ENCODE measurements at regions not wholly inside any gene's neighbourhood (a gene's known extent, or its start where the extent isn't known, plus 50 kb on each side); places are given as distances from the start of the nearest gene placed in this dataset.

DNA sequence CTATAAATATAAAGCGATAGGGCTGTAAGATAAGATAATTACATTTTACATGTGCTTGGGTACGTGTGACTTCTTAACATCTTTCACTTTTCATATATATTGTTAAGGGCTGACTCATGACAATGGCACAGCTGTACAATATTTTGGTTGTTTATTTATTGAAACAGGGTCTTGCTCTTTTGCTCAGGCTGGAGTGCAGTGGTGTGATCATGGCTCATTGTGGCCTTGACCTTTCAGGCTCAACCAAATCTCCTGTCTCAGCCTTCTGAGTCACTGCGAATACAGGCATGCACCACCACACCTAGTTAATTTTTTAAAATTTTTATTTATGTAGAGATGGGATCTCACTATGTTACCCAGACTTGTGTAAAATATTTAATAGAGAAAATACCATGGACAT is 2532.4 kb upstream of the PCDH20 start:
- Histone ChIP-seq H3K9me3 (no peaks in the 10 kb centered on the region), H3K27me3 (no peaks in the 10 kb centered on the region), H3K4me3 (no peak overlapping the region), H3K27ac (replicated peaks in 1 of 4) (no peak overlapping the region), H3K36me3 (no peaks in the 10 kb centered on the region), H3K4me1 (peaks cover 0 to 4% (median 0%) of the 10 kb centered on the region in 4 donors)
- WGBS = 89% methylated on average over 3 of the region's 3 CpGs
- DNase-seq (ENCODE audit: extremely low spot score) = no peak
- intact Hi-C loops (cut with DNase I) = no loop called here
- TF ChIP-seq POLR2A (IDR thresholded peaks at IDR 0.05; ENCODE audit: low read depth) (no peak), EP300 (IDR thresholded peaks at IDR 0.05) (no peak), POLR2AphosphoS5 (IDR thresholded peaks at IDR 0.05) (no peak)
- TF ChIP-seq, protein P1, sequence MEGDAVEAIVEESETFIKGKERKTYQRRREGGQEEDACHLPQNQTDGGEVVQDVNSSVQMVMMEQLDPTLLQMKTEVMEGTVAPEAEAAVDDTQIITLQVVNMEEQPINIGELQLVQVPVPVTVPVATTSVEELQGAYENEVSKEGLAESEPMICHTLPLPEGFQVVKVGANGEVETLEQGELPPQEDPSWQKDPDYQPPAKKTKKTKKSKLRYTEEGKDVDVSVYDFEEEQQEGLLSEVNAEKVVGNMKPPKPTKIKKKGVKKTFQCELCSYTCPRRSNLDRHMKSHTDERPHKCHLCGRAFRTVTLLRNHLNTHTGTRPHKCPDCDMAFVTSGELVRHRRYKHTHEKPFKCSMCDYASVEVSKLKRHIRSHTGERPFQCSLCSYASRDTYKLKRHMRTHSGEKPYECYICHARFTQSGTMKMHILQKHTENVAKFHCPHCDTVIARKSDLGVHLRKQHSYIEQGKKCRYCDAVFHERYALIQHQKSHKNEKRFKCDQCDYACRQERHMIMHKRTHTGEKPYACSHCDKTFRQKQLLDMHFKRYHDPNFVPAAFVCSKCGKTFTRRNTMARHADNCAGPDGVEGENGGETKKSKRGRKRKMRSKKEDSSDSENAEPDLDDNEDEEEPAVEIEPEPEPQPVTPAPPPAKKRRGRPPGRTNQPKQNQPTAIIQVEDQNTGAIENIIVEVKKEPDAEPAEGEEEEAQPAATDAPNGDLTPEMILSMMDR (IDR thresholded peaks at IDR 0.05) = no peak

DNA sequence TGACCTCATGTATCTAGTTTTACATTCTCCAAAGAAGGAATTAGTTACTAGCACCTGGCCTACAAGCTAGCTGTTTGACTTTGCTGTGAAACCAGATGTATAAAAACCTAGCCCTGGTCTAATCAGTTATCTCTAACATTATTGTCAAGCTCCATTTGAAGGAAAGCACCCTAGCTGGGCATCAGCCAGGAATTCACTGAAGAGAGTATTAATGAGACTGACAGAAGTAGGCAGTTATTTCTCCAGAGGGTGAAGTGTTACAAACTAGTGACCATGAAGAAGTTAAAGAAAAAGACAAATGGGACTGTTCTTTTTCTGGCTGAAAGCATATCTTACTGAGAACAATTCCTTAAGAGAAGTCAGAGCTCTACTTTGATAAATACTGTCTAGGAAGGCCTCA is 2529.3 kb upstream of the PCDH20 start:
- peaks cover 0 to 4% (median 0%) of the 10 kb centered on the region in 4 donors for H3K4me1 ChIP-seq
- DNase-seq (ENCODE audit: extremely low spot score) = no peak
- TF ChIP-seq POLR2A (IDR thresholded peaks at IDR 0.05; ENCODE audit: low read depth) (no peak), POLR2AphosphoS5 (IDR thresholded peaks at IDR 0.05) (no peak), EP300 (IDR thresholded peaks at IDR 0.05) (no peak)
- TF ChIP-seq, protein P1 (IDR thresholded peaks at IDR 0.05) = no peak
- no peaks in the 10 kb centered on the region for H3K9me3 ChIP-seq
- H3K4me3 ChIP-seq = no peak overlapping the region
- H3K27me3 ChIP-seq = no peaks in the 10 kb centered on the region
- no peaks in the 10 kb centered on the region for H3K36me3 ChIP-seq
- intact Hi-C loops (cut with DNase I) = no loop called here
- H3K27ac ChIP-seq (replicated peaks in 1 of 4) = no peak overlapping the region

DNA sequence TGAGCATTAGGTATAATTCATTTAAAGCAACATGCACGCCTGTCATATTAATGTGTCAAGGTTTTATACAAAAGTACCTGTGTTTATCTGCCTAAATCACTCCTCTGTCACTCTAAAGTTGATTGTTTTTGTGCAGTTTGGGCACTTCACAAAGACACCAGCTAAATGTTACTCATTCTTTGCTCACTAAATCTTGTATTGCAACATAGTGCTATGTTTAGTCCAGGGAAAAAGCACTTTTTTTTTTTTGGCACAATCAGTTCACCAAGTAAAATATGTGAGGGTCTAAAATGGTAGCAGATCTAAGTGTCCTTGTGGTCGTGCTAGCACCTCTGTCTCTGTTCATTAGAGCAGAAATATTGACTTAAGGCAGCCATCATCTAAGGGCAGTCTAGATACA is 2526.7 kb upstream of the PCDH20 start:
- no peak overlapping the region for H3K27ac ChIP-seq (replicated peaks in 1 of 4)
- TF ChIP-seq POLR2A (IDR thresholded peaks at IDR 0.05; ENCODE audit: low read depth) (no peak), POLR2AphosphoS5 (IDR thresholded peaks at IDR 0.05) (no peak)
- TF ChIP-seq, protein P1 (IDR thresholded peaks at IDR 0.05) = no peak
- H3K4me1 ChIP-seq = peaks cover 0 to 4% (median 0%) of the 10 kb centered on the region in 4 donors
- H3K27me3 ChIP-seq = no peaks in the 10 kb centered on the region
- intact Hi-C loops (cut with DNase I) = no loop called here
- no peaks in the 10 kb centered on the region for H3K36me3 ChIP-seq
- no peak overlapping the region for H3K4me3 ChIP-seq
- 86% methylated on average over 2 of the region's 2 CpGs for WGBS
- no peaks in the 10 kb centered on the region for H3K9me3 ChIP-seq
- no peak for DNase-seq (ENCODE audit: extremely low spot score)

DNA sequence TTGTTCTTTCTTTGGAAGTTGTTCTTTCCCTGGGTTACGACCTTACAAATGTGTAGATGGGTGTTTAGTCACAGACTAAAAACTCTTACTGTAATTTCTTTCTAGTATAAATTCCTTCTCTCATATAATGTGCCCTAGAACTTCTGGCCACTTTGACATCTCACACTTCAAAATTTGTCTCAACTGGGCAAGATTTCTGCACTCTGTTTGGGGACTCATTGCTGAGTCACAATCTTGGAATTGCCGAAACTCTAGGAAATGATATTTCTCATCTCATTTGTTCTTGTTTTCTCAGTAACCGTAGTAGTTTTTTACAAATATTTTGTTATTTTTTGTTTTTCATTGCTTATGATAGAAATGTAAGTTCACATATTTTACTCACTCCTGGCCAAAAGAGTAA is 2523.2 kb upstream of the PCDH20 start:
- WGBS = 98% methylated on average over 3 of the region's 3 CpGs
- Histone ChIP-seq H3K4me3 (no peak overlapping the region), H3K4me1 (no peaks in the 10 kb centered on the region), H3K36me3 (no peaks in the 10 kb centered on the region), H3K27ac (replicated peaks in 1 of 4) (no peak overlapping the region), H3K9me3 (no peaks in the 10 kb centered on the region), H3K27me3 (no peaks in the 10 kb centered on the region)
- DNase-seq (ENCODE audit: extremely low spot score) = no peak
- TF ChIP-seq EP300 (IDR thresholded peaks at IDR 0.05) = no peak
- no peak for TF ChIP-seq POLR2AphosphoS5 (IDR thresholded peaks at IDR 0.05)
- TF ChIP-seq POLR2A (IDR thresholded peaks at IDR 0.05; ENCODE audit: low read depth) = no peak
- TF ChIP-seq, protein P1 (IDR thresholded peaks at IDR 0.05) = no peak
- intact Hi-C loops (cut with DNase I) = no loop called here

DNA sequence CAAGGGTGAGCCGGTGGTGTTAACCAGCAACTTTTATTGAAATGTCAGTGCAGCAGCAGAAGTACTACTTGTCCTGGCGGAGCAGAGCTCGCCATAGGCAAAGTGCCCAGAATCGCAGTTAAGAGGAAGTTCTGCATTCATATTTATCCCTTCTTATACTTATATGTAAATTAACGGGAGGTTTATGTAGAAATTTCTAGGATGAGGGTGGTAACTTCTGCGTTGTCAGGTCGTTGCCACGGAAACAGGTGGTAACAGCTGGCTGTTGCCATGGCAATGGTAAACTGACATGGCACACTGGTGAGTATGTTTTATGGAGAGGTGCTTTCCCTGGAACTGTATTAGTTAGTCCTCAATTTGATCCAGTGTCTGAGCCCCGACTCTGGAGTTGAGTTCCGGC is 2494.9 kb upstream of the PCDH20 start:
- 39% methylated on average over 10 of the region's 10 CpGs for WGBS
- peaks cover 0 to 4% (median 0%) of the 10 kb centered on the region in 4 donors for H3K4me1 ChIP-seq
- intact Hi-C loops (cut with DNase I) = no loop called here
- H3K36me3 ChIP-seq = no peaks in the 10 kb centered on the region
- H3K9me3 ChIP-seq = no peaks in the 10 kb centered on the region
- no peak for DNase-seq (ENCODE audit: extremely low spot score)
- H3K27ac ChIP-seq (replicated peaks in 1 of 4) = no peak overlapping the region
- no peak overlapping the region for H3K4me3 ChIP-seq
- no peak for TF ChIP-seq POLR2AphosphoS5 (IDR thresholded peaks at IDR 0.05)
- no peak for TF ChIP-seq EP300 (IDR thresholded peaks at IDR 0.05)
- H3K27me3 ChIP-seq = no peaks in the 10 kb centered on the region

All from esophagus muscularis mucosa (tissue), 4 donors.